Transverse colon (tissue), 4 donors: ENCODE measurements at regions not wholly inside any gene's neighbourhood (a gene's known extent, or its start where the extent isn't known, plus 50 kb on each side); places are given as distances from the start of the nearest gene placed in this dataset.

Experiments
- DNase-seq: peaks from one replicate; pipeline ENCODE4 v3.0.0-alpha.2; 2019
- H3K27ac ChIP-seq, 4 donors: fragments of 200-600 bp; sonication (generic); 2 replicates each; pipeline ENCODE4 v1.5.1; 2016 to 2018; ENCODE audit warnings: inconsistent platforms in 4 of 4
- H3K27me3 ChIP-seq: fragments of 200-600 bp; sonication (generic); 2 replicates; pipeline ENCODE4 v1.5.1; 2017; ENCODE audit warnings: inconsistent platforms
- H3K36me3 ChIP-seq, 4 donors: fragments of 200-600 bp; sonication (generic); 2 replicates each; pipeline ENCODE4 v1.5.1; 2017 to 2019; ENCODE audit warnings: inconsistent platforms in 4 of 4
- H3K4me1 ChIP-seq, 4 donors: fragments of 200-600 bp; sonication (generic); 2 replicates each; pipeline ENCODE4 v1.5.1; 2017 to 2020; ENCODE audit warnings: inconsistent platforms in 4 of 4
- H3K4me3 ChIP-seq, 4 donors: fragments of 200-600 bp; sonication (generic); 1 replicate in 1 of 4; 2 replicates in 3 of 4; pipeline versions ENCODE4 v1.5.1 to v1.6.1; 2017 to 2019; ENCODE audit warnings: inconsistent platforms in 4 of 4
- H3K9me3 ChIP-seq, 2 donors: fragments of 200-600 bp; sonication (generic); 2 replicates each; pipeline ENCODE4 v1.5.1; 2017 to 2019; ENCODE audit warnings: inconsistent platforms in 2 of 2
- CTCF ChIP-seq, 5 experiments: fragments of 200-600 bp in 3 of 5; fragments of 450-650 bp in 2 of 5; sonication (generic) in 3 of 5; IDR thresholded peaks; 1 replicate in 2 of 5; 2 replicates in 3 of 5; pipeline ENCODE4 v1.5.1; 2016 to 2017; ENCODE audit warnings: antibody characterized with exemption in 5 of 5, inconsistent platforms in 3 of 5, mild to moderate bottlenecking in 2 of 5, moderate library complexity in 1 of 5
- EP300 ChIP-seq: sonication (generic); formaldehyde crosslinking; IDR thresholded peaks from one replicate; pipeline ENCODE4 v1.6.1; 2017; ENCODE audit warnings: antibody characterized with exemption, low read depth
- POLR2A ChIP-seq: fragments of 450-650 bp; IDR thresholded peaks from one replicate; pipeline ENCODE4 v1.6.1; 2016; ENCODE audit warnings: antibody characterized with exemption, mild to moderate bottlenecking, moderate library complexity
- POLR2AphosphoS5 ChIP-seq, 3 donors: sonication (generic); formaldehyde crosslinking; IDR thresholded peaks; one replicate each; pipeline ENCODE4 v1.6.1; 2016; ENCODE audit warnings: antibody characterized with exemption in 3 of 3
- WGBS, 2 donors: methylation state at CpG; one replicate each; pipeline ENCODE4 v1.1.5; 2018; ENCODE audit warnings: low coverage in 1 of 2; 5-methylcytosine and 5-hydroxymethylcytosine counted together
- in situ Hi-C, 4 donors: fragments of 200-750 bp; cut with MboI; loops; one replicate each; pipeline versions ENCODE4 v1.15.0 to v1.15.1; 2017; ENCODE audit warnings: low sequenced_read_pairs in 3 of 4, low pct_ligation_motif_present in 1 of 4, low pct_unique_long_range_greater_than_20kb in 1 of 4
- intact Hi-C: fragments of 100-400 bp; cut with DNase I; formaldehyde crosslinking; loops from one replicate; pipeline ENCODE4 v1.15.1; 2023; ENCODE audit warnings: low total_unique reads

- no peak overlapping the region for H3K27ac ChIP-seq
- H3K27me3 ChIP-seq = no peaks in the 10 kb centered on the region
- H3K4me1 ChIP-seq = no peaks in the 10 kb centered on the region
- no peaks in the 10 kb centered on the region for H3K9me3 ChIP-seq
- TF ChIP-seq CTCF (IDR thresholded peaks at IDR 0.05) (no peak), EP300 (no peak), POLR2AphosphoS5 (IDR thresholded peaks at IDR 0.05) (no peak), POLR2A (no peak)
- DNase-seq = no peak
- H3K36me3 ChIP-seq = no peaks in the 10 kb centered on the region
- no peak overlapping the region for H3K4me3 ChIP-seq
- intact Hi-C loops (no loop called here), in situ Hi-C loops (no loop called here)
These were observed 382.6 kb downstream of the KCNA4 start for GRCh38 chr11:29634244-29634643.

- WGBS, 2 donors = 39 to 60% methylated on average over 3 of the region's 3 CpGs
- in situ Hi-C loops = no loop called here
These were observed 387.5 kb downstream of the KCNA4 start for GRCh38 chr11:29629286-29629685.

GRCh38 chr11:29628609-29629008 is 388.2 kb downstream of the KCNA4 start:
- H3K27me3 ChIP-seq = no peaks in the 10 kb centered on the region
- in situ Hi-C loops (no loop called here), intact Hi-C loops (no loop called here)
- H3K36me3 ChIP-seq = no peaks in the 10 kb centered on the region
- H3K4me3 ChIP-seq = no peak overlapping the region
- no peak overlapping the region for H3K27ac ChIP-seq
- WGBS, 2 donors = 17 to 68% methylated on average over 1 to 3 of the region's 3 CpGs
- no peak for DNase-seq
- H3K4me1 ChIP-seq = no peaks in the 10 kb centered on the region
- no peak for TF ChIP-seq POLR2A
- TF ChIP-seq EP300 = no peak
- no peak for TF ChIP-seq CTCF (IDR thresholded peaks at IDR 0.05)
- TF ChIP-seq POLR2AphosphoS5 (IDR thresholded peaks at IDR 0.05) = no peak
- H3K9me3 ChIP-seq = no peaks in the 10 kb centered on the region

More at GRCh38 chr11:29629286-29629685, 387.5 kb downstream of the KCNA4 start:
- Histone ChIP-seq H3K9me3 (no peaks in the 10 kb centered on the region), H3K27ac (no peak overlapping the region), H3K36me3 (no peaks in the 10 kb centered on the region), H3K4me3 (no peak overlapping the region), H3K27me3 (no peaks in the 10 kb centered on the region), H3K4me1 (no peaks in the 10 kb centered on the region)
- intact Hi-C loops = no loop called here
- TF ChIP-seq POLR2A = no peak
- no peak for DNase-seq

- no peaks in the 10 kb centered on the region for H3K27me3 ChIP-seq
- H3K27ac ChIP-seq = no peak overlapping the region
- no peaks in the 10 kb centered on the region for H3K9me3 ChIP-seq
- intact Hi-C loops (no loop called here), in situ Hi-C loops (no loop called here)
- no peak for TF ChIP-seq POLR2A
- TF ChIP-seq EP300 = no peak
- TF ChIP-seq POLR2AphosphoS5 (IDR thresholded peaks at IDR 0.05) = no peak
- no peak for TF ChIP-seq CTCF (IDR thresholded peaks at IDR 0.05)
- no peaks in the 10 kb centered on the region for H3K36me3 ChIP-seq
- no peak for DNase-seq
- no peak overlapping the region for H3K4me3 ChIP-seq
- 39 to 58% methylated on average over 1 of the region's 1 CpG for WGBS, 2 donors
- H3K4me1 ChIP-seq = no peaks in the 10 kb centered on the region
These were observed 389.3 kb downstream of the KCNA4 start for GRCh38 chr11:29627541-29627940.

GRCh38 chr11:29623144-29623722 is 393.6 kb downstream of the KCNA4 start:
- H3K4me3 ChIP-seq = no peak overlapping the region
- DNase-seq = no peak
- H3K27ac ChIP-seq = no peak overlapping the region
- TF ChIP-seq POLR2AphosphoS5 (IDR thresholded peaks at IDR 0.05) (no peak), CTCF (IDR thresholded peaks at IDR 0.05) (no peak), POLR2A (no peak), EP300 (no peak)
- intact Hi-C loops (no loop called here), in situ Hi-C loops (loop anchor here in 1 of 4 donors (25.0 kb wide), 1 partner anchor 89 kb away; no protein-coding TSS in a partner anchor)
- H3K27me3 ChIP-seq = no peaks in the 10 kb centered on the region
- H3K9me3 ChIP-seq = no peaks in the 10 kb centered on the region
- no peaks in the 10 kb centered on the region for H3K4me1 ChIP-seq
- 41 to 44% methylated on average over 5 of the region's 5 CpGs for WGBS, 2 donors
- H3K36me3 ChIP-seq = no peaks in the 10 kb centered on the region
